Colonic mucosa (tissue), 4 donors: ENCODE measurements at regions not wholly inside any gene's neighbourhood (a gene's known extent, or its start where the extent isn't known, plus 50 kb on each side); places are given as distances from the start of the nearest gene placed in this dataset.

ENCODE experiments used
- DNase-seq: peaks from one replicate; pipeline ENCODE4 v3.0.0-alpha.2; 2020
- H3K27ac ChIP-seq: fragments of 200-600 bp; one replicate; pipeline ENCODE4 v1.8.0; 2021
- H3K27me3 ChIP-seq: fragments of 200-600 bp; one replicate; pipeline ENCODE4 v1.8.0; 2021
- H3K36me3 ChIP-seq: fragments of 200-600 bp; one replicate; pipeline ENCODE4 v1.8.0; 2021
- H3K4me1 ChIP-seq: fragments of 200-600 bp; one replicate; pipeline ENCODE4 v1.8.0; 2021; ENCODE audit warnings: mild to moderate bottlenecking
- H3K4me3 ChIP-seq: fragments of 200-600 bp; one replicate; pipeline ENCODE4 v1.8.0; 2021
- H3K9ac ChIP-seq, 2 donors: one replicate each; pipeline ENCODE4 v1.7.0; 2013; ENCODE audit warnings: control low read depth in 2 of 2, low read depth in 2 of 2, low read length in 2 of 2
- H3K9me3 ChIP-seq: fragments of 200-600 bp; one replicate; pipeline ENCODE4 v1.8.0; 2021
- intact Hi-C: fragments of 100-400 bp; cut with DNase I; formaldehyde crosslinking; loops from one replicate; pipeline ENCODE4 v1.14.1; 2022
- TF ChIP-seq, protein P1 (sequence below): fragments of 200-600 bp; IDR thresholded peaks from one replicate; pipeline ENCODE4 v1.8.0; 2022; ENCODE audit warnings: antibody characterized with exemption, mild to moderate bottlenecking
- donor health status: healthy.
- donor health status: DM: no; HTN: no; CAD: no.
- donor health status: DM: no; HTN: no; CAD: no.

- no peaks in the 10 kb centered on the region for H3K27me3 ChIP-seq
- intact Hi-C loops: no loop called here
- TF ChIP-seq, protein P1, sequence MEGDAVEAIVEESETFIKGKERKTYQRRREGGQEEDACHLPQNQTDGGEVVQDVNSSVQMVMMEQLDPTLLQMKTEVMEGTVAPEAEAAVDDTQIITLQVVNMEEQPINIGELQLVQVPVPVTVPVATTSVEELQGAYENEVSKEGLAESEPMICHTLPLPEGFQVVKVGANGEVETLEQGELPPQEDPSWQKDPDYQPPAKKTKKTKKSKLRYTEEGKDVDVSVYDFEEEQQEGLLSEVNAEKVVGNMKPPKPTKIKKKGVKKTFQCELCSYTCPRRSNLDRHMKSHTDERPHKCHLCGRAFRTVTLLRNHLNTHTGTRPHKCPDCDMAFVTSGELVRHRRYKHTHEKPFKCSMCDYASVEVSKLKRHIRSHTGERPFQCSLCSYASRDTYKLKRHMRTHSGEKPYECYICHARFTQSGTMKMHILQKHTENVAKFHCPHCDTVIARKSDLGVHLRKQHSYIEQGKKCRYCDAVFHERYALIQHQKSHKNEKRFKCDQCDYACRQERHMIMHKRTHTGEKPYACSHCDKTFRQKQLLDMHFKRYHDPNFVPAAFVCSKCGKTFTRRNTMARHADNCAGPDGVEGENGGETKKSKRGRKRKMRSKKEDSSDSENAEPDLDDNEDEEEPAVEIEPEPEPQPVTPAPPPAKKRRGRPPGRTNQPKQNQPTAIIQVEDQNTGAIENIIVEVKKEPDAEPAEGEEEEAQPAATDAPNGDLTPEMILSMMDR: no peak
- H3K9ac ChIP-seq: no peak overlapping the region
- no peaks in the 10 kb centered on the region for H3K36me3 ChIP-seq
- no peaks in the 10 kb centered on the region for H3K4me1 ChIP-seq
- DNase-seq: no peak
- H3K27ac ChIP-seq: no peak overlapping the region
- no peak overlapping the region for H3K4me3 ChIP-seq
- no peaks in the 10 kb centered on the region for H3K9me3 ChIP-seq
Observed at GRCh38 chr2:220701115-220701514, 871.0 kb downstream of the EPHA4 start.

DNA sequence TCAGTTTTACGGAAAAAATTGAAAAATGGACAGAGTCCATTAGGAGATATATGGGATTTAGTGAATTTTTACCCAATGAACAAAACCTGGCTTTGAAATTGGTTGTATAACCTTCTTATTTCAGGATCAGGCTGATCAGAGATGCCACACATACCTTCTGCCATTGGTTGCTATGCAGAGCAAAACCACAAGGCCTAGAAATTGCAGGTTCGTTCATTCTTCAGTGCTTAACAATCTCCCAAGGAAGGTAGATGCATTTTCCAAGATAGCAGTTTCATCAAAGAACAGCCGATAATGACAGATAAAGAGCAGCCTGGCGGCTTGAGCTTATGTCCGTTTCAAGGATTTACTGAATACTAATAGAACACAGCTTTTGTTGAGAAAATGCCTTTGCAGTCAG is 868.8 kb downstream of the EPHA4 start:
- TF ChIP-seq, protein P1: no peak
- intact Hi-C loops: no loop called here

GRCh38 chr2:220704081-220704480 is 868.0 kb downstream of the EPHA4 start:
- DNase-seq: no peak
- Histone ChIP-seq H3K4me1 (no peaks in the 10 kb centered on the region), H3K9me3 (no peaks in the 10 kb centered on the region), H3K4me3 (no peak overlapping the region), H3K27ac (no peak overlapping the region), H3K27me3 (no peaks in the 10 kb centered on the region), H3K9ac (no peak overlapping the region), H3K36me3 (no peaks in the 10 kb centered on the region)
- intact Hi-C loops: no loop called here
- TF ChIP-seq, protein P1: no peak

More for the DNA sequence above, 868.8 kb downstream of the EPHA4 start:
- no peaks in the 10 kb centered on the region for H3K9me3 ChIP-seq
- no peaks in the 10 kb centered on the region for H3K4me1 ChIP-seq
- H3K36me3 ChIP-seq: no peaks in the 10 kb centered on the region
- H3K9ac ChIP-seq: no peak overlapping the region
- no peaks in the 10 kb centered on the region for H3K27me3 ChIP-seq
- no peak for DNase-seq
- no peak overlapping the region for H3K4me3 ChIP-seq
- H3K27ac ChIP-seq: no peak overlapping the region

- H3K9me3 ChIP-seq: no peaks in the 10 kb centered on the region
- H3K27me3 ChIP-seq: no peaks in the 10 kb centered on the region
- TF ChIP-seq, protein P1: no peak
- no peaks in the 10 kb centered on the region for H3K36me3 ChIP-seq
- H3K27ac ChIP-seq: no peak overlapping the region
- no peaks in the 10 kb centered on the region for H3K4me1 ChIP-seq
- H3K9ac ChIP-seq: no peak overlapping the region
- intact Hi-C loops: no loop called here
- no peak overlapping the region for H3K4me3 ChIP-seq
- DNase-seq: no peak
Observed at GRCh38 chr2:220704810-220705209, 867.3 kb downstream of the EPHA4 start.

DNA sequence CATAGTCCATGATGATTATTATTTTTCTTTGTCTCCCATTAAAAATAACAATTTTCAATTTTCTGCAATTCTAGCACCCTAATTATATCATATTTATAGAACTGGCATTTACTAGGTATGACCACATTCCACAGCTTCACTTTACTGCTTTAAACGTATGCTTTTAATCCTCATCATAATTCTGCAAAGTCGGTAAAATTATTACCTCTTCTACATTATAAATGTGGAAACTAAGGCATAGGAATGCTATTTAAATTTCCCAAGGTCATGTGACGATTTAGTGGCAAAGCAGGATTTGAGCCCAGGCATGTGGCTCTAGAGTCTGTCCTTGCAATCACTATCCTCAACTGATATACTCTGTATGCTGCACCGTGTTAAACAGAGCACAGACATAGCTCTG is 866.4 kb downstream of the EPHA4 start:
- Histone ChIP-seq H3K4me3 (no peak overlapping the region), H3K27ac (no peak overlapping the region), H3K36me3 (no peaks in the 10 kb centered on the region), H3K9me3 (no peaks in the 10 kb centered on the region), H3K27me3 (no peaks in the 10 kb centered on the region), H3K9ac (no peak overlapping the region), H3K4me1 (no peaks in the 10 kb centered on the region)
- intact Hi-C loops: no loop called here
- TF ChIP-seq, protein P1: no peak
- no peak for DNase-seq

DNA sequence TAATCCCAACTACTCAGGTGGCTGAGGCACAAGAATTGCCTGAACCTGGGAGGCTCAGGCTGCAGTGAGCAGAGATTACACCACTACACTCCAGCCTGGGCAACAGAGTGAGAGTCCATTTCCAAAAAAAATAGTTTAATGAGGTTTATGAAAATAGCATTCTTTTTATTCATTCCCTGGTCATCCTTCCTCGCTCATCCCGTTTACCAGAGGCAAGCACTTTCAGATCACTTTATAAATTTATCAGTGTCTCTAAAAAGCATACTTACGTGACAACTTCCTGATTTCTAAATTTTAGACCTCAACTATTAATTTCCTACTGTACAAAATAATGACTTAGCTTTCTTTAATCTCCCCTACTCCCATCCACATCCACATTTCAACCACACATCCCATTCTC is 864.8 kb downstream of the EPHA4 start:
- Histone ChIP-seq H3K4me3 (no peak overlapping the region), H3K4me1 (no peaks in the 10 kb centered on the region), H3K9ac (no peak overlapping the region), H3K36me3 (no peaks in the 10 kb centered on the region), H3K27me3 (no peaks in the 10 kb centered on the region), H3K9me3 (no peaks in the 10 kb centered on the region), H3K27ac (no peak overlapping the region)
- TF ChIP-seq, protein P1: no peak
- intact Hi-C loops: no loop called here
- no peak for DNase-seq
